K562 (cell line): ENCODE measurements at regions not wholly inside any gene's neighbourhood (a gene's known extent, or its start where the extent isn't known, plus 50 kb on each side); places are given as distances from the start of the nearest gene placed in this dataset.

Source experiments
- ETV1 ChIP-seq: fragments of 450-650 bp; conservative IDR thresholded peaks from 2 replicates; pipeline ENCODE4 v1.6.1; 2016; ENCODE audit warnings: missing genetic modification characterization, control low read depth, low read depth, missing compliant biosample characterization
- GTF3C2 ChIP-seq: IDR thresholded peaks from 3 replicates; pipeline ENCODE4 v1.6.1; 2011; ENCODE audit warnings: borderline replicate concordance, mild to moderate bottlenecking, moderate library complexity; ENCODE audit not compliant: insufficient read length; ENCODE audit errors: extremely low read depth
- MAX ChIP-seq: sonication (generic); formaldehyde crosslinking; IDR thresholded peaks from 2 replicates; pipeline ENCODE4 v1.9.0; 2022; ENCODE audit warnings: mild to moderate bottlenecking, missing genetic modification reagents
- POLR2A ChIP-seq: fragments of 450-650 bp; conservative IDR thresholded peaks from 2 replicates; pipeline ENCODE4 v1.6.1; 2016
- TBP ChIP-seq: optimal IDR thresholded peaks from 2 replicates; pipeline ENCODE3; 2011; ENCODE audit warnings: low read depth, low read length, improper control_type of control experiment
- ZBTB11 ChIP-seq, 3 experiments: fragments of 200-800 bp in 1 of 3; fragments of 250-450 bp in 1 of 3; fragments of 450-650 bp in 1 of 3; sonication (Bioruptor Pico) in 1 of 3; sonication (Bioruptor generic) in 1 of 3; formaldehyde crosslinking in 1 of 3; IDR thresholded peaks; 2 replicates each; pipeline versions ENCODE4 v1.6.1 to v1.8.0; 2016 to 2022; ENCODE audit warnings: mild to moderate bottlenecking in 2 of 3, missing genetic modification characterization in 2 of 3, missing compliant biosample characterization in 1 of 3, moderate library complexity in 1 of 3

GRCh38 chr12:43226151-43226550 lies 325.9 kb downstream of the ADAMTS20 start:
- TF ChIP-seq POLR2A = no peak
- TF ChIP-seq ETV1 (tag) = no peak
- TF ChIP-seq GTF3C2 = no peak
- no peak for TF ChIP-seq ZBTB11 (CRISPR knock-in tag; IDR thresholded peaks at IDR 0.05)
- no peak for TF ChIP-seq MAX (CRISPR knock-in tag)
- TF ChIP-seq TBP = no peak
